ENCODE measurements at regions not wholly inside any gene's neighbourhood (a gene's known extent, or its start where the extent isn't known, plus 50 kb on each side); places are given as distances from the start of the nearest gene placed in this dataset.
A peak's percentile ranks its signal among the peaks of the same experiment; 100 is the strongest.

DNA sequence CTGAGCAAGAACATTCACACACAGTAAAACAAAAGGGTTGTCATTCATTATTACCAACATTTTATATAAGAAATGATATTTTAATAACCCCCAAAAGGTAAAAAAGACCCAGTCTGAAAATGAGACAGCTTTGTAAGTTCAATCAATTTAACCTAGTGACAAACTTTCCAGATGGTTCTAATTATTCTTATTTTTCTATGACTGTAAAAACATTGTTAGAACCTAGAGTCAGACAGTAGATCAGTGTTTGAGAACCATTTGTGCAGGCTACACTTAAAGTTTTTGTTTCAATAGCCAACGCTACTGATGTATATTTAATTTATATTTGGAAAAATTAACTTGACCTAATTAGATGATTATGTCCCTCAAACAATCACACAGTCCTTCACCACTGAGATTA is 708.4 kb upstream of the CBLB start:
- DNase-seq: no peak

DNA sequence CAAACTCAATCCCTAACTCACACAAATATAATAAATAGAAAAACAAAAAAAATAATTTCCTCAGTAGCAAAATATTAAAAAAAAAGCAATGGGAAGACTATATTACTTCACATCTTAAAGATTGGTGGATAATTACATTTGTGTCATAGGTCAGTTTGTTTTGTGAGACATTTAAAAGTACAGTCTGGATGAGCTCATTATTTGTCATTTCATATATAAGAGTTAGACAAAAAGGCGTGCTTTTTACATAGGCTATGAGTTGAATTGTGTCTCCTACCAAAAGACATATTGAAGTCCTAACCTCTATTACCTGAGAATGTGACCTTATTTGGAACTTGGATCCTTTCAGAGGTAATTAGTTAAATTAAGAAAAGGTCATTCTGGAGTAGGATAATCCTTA is 710.1 kb upstream of the CBLB start:
- no peak for DNase-seq

DNA sequence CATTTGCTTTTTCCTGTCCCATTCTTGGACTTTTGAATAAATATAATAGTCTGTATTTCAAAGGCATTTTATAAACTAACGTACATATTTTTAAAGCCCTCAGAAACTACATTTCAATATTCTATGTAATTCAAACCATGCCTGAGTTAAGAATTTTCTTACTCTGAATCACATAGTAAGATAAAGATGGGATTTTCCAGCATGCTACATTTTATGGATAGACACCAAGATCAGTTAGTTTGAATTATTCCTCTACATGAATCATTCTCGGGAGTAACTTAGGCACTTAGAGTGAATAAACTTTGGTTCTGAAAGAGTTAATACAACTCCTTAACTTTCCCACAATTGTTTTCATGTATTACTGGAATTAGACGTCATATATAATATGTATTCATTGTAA is 713.3 kb upstream of the CBLB start:
- DNase-seq: no peak

DNA sequence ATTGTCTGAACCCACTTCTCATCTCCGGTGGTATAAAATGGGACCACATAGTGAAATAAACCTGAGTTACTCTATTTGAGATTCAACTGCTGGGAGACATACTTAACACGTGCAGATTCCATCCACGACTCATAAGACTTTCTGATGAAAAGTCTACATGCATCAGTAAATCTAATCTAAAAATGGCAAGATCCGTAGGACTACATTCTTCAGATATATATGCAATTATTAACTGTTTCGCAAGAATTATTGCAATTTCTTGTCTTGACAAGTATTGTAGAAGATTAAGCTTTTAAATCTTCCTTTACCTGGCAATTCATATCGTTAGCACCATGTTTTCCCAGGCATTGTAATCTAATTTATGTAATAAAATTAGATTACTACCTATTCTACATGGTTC is 718.7 kb upstream of the CBLB start:
- DNase-seq: no peak

DNA sequence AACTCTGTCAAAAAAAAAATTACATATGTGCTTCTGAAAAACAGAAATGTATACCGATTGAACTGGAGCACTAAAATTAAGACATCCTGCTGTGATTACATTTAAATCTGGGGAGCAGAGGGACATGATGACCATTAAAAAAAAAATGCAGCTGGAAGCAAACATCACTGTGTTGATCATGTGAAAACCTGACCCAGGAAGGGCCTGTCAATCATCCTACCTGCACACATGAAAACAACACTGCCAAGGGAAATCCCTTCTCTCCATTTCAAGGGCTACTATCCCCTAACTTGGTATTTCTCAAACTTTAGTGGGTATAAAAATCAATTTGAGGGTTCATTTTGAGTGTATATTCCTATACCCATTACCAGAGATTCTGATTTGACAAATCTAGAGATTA is 719.9 kb upstream of the CBLB start:
- DNase-seq: no peak

DNA sequence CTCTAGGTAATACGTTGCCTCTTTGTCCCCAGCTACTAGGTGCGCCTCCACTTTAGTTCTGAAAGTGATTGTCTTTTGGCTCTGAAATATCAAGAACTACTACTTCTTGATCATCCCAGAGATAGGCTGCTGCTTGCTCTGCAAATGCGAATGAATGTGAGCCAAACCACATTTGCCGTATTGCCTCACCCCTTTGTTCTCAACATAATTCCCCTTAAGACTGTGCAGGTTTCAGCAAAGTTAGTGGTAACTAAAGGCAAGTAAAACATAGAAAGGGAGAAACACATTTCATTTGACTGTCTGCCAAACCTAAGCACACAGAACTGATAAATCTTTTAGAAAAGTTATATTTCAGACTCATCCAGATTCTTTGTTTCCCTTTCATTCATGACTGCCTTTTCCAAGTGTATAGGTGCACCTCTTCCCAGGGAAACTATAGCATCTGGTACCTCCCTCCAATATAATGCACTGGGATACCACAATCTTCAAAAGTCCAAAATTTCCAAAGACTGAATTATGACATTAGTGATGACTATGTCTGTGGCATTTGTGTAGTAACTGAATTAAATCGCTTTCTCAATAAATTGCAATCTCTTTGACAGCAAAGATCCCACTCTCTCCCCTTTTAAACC is 720.6 kb upstream of the CBLB start:
- DNase-seq: peak; percentile 29

DNA sequence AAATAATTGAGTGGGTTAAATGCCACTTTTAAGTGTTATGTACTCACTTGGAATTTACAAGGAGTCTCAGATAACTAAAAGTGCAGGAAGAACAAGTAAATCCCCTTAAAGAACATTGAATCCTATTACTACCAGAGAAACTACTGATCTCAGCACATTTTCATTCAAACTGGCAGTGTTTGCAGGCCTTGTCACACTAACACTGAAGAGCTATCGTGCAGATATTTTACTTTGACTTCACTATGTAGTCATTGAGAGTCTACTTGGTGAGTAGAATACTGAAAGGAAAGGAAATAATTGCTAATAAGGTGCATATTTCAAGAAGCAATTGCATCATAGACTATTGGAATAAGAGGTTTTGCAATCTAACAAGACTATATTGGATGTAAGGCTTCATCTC is 721.4 kb upstream of the CBLB start:
- DNase-seq: no peak

DNA sequence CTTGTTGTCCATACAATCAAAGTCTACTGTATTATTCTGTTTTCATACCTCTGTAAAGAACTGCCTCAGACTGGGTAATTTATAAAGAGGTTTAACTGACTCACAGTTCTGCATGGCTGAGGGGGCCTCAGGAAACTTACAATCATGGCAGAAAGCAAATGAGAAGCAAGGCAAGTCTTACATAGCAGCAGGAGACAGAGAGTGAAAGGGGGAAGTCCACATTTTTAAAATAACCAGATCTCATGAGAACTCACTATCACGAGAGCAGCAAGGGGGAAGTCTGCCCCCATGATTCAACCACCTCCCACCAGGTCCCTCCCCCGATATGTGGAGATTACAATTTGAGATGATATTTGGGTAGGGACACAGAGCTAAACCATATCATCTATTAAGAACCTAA is 724.6 kb upstream of the CBLB start:
- no peak for DNase-seq

DNA sequence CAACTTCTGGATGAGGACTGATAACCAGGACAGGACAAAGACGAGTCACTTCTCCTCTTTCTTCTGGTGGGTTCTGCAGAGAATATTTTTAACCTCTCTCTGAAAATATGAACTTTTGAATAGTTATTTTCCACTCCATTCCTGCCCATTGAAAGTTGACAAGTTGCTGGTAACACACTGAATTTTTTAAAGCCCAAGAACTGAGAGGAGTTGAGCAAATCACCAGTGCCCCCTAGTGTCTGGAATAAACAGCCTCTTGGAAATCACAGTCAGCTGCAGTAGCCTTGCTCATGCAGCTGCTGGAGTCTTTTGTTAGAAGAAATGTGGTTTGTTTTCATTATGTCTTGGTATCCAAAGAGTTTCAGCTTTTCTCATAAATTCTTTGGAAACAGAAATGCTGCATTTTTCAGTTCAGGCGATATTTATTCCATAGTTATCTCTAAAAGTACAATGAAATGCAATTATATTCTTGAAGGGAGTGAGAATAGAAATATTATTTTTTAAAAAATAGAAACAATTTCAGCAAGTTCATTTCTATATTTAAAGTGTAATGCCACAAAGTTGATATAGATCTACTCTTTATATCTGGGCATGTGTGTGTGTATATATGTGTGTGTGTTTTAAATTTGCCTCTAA is 741.0 kb upstream of the CBLB start:
- DNase-seq: peak; percentile 97

DNA sequence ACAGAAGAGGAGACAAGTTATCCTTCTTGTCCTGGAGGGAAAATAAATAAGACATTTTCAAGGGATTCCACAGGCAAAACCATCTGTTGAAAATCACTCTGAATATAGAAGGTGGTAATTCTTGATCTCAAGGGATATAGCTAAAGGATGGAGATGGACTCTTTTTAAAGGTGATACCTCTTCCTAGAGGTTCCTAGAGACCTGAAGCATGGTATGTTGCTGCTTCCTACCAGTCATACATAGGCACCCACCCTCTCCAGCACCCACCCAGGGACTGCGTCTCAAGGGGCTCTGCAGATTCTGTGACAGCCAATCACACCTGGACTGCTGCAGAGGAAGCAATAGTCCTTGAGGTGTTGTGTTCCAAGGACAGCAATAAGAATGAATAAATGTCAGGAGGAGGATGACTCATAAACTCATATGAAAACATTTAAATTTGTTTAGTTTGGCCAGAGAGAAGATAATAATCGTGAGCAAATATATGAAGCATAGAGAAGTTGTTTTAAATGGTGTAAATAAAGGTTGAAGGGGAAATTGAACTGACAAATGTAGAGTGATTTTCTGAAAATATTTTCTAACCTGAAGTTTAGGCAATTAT is 741.6 kb upstream of the CBLB start:
- DNase-seq: peak; percentile 12

DNA sequence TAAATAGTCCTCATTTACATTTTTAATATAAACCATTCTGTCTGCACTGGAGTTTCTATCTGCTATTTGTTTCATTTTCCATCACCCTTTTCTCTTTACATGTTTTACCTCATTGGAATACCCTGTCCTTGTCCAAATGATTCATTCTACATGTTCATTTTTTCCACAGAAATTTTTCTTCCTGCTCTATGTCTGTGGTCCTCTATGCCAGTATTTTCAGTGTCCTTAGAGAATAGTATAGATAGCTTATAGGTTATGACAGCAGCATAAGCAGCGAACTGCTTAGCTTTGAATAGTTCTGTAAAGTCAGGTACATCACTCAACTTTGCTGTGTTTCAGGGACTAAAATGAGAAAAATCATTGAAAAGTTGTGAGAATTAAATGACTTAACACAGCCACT is 742.3 kb upstream of the CBLB start:
- DNase-seq: peak; percentile 3

DNA sequence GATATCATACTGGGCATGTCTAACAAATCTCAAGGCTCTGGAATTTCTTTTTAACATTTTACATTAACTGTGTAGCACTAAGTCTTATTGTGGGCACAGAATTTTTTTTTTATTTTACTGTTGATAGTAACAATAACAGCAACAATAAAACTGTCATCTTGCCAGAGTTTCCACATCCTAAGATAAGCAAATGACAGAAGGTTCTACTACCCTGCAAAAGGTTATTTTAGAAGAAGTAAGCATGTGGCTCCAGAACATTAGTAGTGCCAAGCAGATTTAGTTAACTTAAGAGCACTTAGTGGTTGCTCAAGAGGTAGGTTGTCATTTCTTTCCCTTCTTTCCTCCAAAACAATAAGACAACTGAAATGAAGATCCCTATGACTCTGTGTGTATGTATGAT is 743.0 kb upstream of the CBLB start:
- no peak for DNase-seq

DNA sequence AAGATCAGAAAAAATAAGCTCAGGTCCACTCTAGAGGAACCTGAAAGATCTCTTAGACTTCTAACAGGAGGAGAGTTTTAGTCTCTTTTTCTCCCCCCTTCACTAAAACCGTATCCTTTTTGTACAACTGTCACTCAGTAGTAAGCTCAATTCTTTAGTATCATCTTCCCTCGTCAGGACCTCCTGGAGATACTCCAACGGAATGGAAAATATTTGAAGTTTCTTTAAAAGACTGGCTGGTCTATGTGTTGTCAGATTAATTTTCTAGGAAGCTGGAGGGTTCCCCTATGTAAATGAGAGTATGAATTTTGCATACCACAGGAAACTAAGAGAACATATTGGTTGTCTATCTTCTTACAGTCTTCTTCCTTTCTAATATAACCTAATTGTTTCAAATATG is 747.7 kb upstream of the CBLB start:
- no peak for DNase-seq

DNA sequence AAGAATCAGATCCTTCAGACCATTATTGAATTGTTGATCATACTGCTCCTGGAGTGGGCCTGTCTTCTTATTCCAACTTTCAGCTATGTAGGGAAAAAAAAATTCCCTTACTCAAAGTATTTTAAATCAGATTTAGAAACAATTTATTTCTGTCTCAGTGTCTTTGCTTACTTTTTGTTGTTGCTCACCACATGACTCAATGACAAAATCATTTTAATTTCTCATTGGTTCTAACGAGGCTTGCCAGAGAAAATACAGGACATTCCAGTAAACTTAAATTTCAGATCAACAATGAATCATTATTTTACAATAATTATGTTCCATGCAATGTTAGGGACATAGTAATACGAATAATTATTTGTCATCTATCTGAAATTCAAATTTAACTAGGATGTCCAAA is 748.5 kb upstream of the CBLB start:
- no peak for DNase-seq

DNA sequence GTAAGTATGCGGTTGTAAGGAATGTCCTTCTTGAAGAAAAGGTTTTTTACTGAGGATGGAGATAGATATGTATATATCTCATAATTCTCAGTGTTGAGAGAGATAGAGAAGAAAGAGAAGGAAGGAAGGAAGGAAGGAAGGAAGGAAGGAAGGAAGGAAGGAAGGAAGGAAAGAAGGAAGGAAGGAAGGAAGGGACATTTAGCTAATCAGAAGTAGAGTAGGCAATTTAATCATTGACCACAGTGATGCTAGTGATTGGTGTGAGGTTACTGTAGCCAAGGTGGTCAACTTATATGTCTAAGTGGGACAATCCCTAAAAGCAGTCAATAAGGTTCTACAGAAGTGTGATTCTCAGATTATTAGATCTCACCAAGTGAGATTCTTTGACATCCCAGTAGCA is 751.8 kb upstream of the CBLB start:
- no peak for DNase-seq

DNA sequence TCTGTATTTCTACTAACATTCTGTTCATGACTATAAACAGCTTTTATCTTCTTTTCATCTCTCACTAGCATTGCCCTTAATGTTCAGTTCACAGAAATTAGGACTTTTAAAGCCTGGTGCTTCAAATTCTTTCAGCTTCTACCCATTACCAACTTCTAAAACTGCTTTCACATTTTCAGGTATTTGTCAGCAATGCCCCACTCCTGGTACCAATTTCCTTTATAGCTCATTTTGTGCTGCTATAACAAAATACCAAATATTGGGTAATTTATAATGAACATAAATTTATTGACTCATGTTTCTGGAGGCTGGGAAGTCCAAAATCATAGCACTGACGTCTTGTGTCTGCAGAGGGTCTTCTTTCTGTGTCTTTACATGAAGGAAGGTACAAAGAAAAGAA is 753.1 kb upstream of the CCDC54 start:
- DNase-seq: no peak

DNA sequence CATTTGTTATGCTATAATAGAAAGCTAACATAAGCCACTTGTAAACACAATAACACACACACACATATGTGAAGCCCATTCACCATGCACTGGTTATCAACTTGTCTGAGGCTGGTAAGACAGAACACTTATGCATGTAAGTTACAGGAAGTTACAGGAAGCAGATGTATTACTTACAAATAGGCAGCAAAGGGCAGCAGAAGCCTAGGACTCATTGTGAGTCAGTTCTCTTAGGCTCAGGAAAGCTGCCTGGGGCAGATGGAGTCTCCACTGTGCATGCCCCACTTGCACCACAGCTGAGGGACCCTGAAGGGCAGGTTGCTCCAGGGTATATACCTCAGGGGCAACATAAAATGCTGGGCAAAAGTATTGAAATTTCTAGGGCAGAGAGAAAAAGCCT is 748.8 kb upstream of the CCDC54 start:
- DNase-seq: no peak

DNA sequence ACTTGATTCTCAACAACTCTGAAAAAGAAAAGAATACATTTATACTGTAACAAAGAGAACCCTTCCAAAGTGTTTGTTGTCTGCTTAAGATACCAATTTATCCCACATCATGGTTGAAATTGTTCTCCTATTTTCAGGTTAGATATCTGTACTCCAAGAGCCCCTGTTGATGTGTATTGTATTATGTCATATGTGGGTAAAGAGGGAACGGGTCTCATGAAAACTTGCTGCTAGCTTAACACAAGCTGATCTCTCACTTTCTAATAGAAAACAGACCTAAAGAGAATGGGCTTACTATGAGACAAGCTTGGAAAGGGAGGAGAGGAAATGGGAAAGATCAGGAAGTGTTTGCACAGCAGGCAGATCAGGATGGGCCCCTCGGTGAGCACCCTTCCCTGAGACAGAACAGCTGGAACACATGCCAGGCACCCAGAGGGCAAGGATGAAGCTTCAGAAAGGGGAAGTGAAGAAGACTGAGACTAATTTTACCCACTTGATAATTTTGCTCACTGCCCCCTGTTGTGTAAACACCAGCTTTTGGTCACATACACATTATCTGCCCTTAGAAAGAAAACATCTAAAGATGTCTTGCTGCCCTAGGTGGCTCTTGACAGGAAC is 747.9 kb upstream of the CCDC54 start:
- DNase-seq: peak; percentile 3

DNA sequence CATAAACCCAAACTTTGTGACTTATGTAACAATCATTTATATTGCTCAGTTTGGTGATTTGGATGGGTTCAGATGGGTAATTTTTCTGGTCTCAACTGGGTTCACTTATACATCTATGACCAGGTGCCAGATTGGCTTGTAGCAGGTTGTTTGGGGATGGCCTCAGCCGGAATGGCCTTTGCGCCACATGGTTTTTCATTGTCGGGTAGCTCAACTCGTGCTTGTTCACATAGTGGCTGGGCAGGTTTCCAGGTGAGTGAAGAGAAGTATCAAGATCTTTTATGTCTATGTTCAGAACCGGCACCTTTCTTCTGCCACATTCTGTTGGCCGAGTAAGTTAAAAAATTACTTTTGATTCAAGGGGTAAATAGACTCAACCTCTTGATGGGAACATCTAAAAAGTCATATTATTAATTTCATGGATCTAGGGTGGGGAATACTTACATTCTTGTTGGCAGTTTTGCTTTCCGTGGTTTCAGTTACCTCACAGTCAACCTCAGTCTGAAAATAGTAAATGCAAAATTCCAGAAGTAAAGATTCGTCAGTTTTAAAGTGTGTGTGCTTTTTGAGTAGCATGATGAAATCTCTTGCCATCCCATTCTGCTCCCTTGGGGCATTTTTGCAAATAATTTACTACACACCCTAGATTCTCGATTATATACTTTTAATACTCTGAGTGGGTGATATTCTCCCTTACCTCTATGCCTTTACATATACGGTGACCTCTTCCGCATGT is 745.7 kb upstream of the CCDC54 start:
- DNase-seq: no peak

DNA sequence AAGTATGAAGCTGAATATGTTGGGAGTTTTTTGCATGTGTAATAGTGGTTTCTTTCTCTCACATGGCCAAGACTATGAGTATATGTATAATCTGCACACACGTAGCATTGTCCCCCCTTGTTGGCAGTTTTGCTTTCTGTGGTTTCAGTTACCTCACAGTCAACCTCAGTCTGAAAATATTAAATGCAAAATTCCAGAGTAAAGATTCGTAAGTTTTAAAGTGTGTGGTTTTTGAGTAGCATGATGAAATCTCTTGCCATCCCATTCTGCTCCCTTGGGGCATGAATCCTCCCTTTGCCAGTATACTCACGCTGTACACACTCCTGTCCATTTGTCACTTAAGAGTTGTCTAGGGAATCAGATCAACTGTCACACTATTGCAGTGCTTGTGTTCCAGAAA is 742.0 kb upstream of the CCDC54 start:
- DNase-seq: peak; percentile 15

DNA sequence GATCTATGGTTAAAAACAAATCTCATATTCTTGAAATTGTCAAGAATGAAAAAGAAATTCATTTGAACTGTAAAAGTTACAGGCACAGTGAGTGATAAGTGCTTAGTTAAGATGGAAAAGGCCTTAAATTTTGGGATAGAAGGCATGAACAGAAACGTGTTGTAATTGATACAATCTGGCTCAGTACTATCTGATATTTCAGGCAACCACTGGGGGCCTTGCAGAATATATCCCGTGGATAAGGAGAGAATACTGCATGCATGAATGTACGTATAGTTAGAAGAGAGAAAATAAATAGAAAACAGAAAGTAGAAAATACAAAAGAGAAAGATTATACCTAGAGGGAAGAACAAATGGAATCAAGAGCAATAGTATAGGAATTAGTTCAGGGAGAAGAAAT is 741.4 kb upstream of the CCDC54 start:
- no peak for DNase-seq

DNA sequence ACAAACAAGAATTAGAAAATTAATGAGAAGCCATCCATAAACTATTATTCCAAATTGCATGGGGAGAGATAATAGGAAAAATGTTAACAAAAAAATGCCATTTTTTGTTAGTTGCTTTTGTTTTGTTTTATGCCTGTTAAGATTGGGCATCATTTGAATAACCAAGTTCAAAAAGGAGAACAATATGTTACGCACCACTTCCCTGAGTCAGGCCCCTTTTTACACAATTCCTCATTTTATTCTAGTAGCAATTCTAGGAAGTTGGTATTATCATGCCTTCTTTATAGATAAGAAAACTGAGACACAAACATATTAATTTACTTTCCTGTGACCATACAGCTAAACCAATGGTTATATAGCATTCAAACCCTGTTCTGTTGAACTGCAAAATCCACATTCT is 736.9 kb upstream of the CCDC54 start:
- DNase-seq: no peak

DNA sequence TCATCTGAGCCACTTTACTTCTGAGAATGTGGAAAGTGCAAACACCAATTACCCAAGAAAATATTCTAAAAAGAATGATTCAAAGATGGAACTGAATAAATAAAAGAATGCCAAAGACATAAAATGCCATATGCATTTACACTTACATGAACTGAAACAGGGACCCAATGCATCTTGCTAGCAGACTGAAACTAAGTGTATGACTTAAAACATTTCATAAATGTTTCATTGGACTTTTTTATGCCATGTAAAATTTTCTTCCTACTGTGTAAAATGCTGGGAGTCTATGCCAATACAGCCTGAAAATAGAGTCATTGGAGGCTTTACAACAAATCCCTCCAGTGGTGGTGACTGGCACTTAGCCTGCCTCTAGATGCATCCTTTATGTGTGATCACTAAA is 735.1 kb upstream of the CCDC54 start:
- no peak for DNase-seq

DNA sequence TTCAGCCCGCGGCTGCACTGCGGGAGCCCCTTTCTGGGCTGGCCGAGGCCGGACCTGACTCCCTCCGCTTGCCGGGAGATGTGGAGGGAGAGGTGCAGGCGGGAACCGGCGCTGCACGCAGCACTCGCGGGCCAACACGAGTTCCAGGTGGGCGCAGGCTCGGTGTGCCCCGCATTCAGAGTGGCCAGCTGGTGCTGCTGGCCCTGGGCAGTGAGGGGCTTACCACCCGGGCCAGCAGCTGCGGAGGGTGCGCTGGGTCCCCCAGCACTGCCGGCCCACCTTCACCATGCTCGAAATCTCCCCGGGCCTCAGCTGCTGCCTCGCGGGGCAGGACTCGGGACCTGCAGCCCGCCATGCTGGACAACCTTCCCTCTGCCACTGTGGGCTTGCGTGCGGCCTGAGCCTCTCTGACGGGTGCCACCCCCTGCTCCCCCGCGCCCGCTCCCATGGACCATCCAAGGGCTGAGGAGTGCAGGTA is 733.5 kb upstream of the CCDC54 start:
- DNase-seq: no peak
